AG08395 (cell line): ENCODE measurements at regions not wholly inside any gene's neighbourhood (a gene's known extent, or its start where the extent isn't known, plus 50 kb on each side); places are given as distances from the start of the nearest gene placed in this dataset.

Source experiments
- DNase-seq: peaks from one replicate; pipeline ENCODE4 v3.0.0; 2012; ENCODE audit warnings: mixed read lengths, low spot score

DNA sequence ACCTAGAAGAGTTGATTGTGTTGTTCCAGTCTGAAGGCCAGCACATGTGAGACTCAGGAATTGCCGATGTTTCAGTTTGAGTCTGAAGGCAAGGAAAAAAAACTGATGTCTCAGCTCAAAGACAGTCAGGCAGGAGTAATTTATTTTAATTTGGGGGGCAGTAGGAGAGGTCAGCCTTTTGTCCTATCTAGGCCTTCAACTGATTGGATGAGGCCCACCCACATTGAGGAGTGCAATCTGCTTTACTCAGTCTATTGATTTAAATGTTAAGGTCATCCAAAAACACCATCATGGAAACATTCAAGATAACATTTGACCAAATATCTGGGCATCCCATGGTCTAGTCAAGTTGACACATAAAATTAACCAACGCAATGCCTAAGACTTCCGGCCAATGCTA is 288.9 kb downstream of the CDK5RAP2 start:
- DNase-seq = no peak

DNA sequence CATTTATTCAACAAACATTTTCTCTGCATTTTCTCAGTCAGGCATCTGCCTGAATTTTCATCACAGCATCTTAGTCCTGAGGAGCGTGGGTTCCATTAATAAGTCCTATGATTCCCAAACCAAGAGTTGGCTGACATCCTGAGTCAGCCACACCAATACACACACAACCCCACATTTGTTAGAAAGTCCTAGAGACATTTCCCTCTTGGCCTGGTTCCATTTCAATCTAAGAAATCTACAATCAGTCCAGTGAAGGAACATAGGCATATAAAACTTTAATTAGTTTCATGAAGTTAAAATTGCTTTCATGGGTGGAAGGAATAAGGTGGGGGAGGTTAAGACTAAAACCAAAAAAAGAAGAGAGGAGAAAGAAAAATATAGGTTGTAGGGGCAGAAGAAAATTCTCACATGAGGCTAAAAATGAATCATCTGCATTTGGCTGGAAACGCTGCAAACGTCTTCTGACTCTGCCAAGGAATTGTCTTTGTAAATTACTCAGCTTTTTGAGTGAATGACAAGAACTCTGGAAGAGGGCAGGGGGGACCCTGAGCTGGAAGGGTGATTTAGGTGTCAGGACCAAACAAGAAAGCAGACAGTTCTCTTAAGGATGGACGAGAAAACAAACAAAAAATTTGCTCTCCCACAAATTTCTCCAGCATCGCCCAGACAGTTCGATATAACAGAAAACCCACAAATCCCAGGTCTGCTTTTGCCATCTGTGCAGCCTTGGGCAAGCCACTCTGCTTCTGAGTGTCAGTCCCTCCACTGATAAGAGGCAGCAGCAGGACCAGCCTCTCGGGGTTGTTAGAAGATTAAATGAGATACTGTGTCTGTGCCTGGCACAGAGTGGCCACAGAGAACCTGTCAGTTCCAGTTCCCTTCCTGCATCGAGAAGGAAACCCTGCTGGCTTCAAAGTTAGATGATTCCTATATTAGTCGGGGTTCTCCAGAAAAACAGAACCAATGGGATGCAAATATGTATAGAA is 289.7 kb downstream of the CDK5RAP2 start:
- DNase-seq = no peak

DNA sequence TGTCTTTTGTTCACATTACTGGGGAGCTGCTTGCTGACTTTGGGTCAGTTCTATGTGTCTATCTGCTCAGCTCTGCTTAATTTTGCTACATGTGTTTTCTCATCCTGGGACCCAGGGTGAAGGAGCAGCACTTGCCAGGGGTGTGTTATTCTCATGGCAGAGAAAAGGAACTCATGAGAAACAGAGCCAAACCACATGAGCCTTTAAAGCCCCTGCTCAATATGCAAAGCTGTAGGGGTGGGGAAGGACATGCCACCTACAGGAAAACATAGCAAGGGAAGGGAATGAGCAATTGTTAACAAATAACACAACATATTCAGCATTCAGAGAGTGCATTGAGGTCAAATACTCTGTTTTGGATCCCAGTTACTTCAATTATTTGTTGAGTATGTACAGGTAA is 290.9 kb downstream of the CDK5RAP2 start:
- no peak for DNase-seq

DNA sequence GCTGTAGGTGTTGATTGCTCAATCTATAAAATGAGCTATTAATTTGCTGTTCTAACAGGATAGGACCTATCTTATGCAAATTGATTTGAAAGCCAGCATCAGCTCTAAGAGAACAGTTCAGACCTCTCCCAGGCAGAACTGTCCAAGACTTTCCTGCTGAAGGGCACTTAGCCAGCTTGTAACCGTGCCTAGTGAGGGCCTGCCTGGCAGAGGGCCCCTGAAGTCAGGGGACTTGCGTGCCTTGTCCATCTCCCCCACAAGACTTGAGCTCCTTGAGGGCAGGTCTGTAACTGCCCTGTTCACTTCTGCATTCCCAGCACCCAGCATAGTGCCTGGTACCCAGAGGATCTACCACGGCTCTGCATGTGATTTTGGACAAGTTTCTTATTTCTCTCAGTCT is 293.4 kb downstream of the CDK5RAP2 start:
- DNase-seq = no peak

DNA sequence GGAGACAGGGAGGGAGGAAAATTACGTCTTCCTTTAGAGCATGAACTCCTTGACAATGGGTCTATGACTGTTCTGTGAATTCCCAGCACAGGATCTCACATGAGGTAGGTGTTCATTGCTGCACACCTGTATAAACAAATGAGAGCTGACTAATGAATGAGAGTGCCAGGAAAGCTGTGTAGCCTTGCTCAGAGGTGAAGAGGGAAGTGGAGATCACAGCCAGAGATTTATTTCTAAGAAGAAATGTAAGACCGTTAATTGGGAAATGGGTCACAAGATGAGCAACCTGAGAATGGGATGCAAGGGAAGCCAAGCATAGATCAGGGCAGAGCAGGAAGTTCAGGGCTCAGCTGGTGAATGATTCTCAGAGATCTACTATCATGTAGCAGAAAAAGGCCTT is 295.1 kb downstream of the CDK5RAP2 start:
- DNase-seq = no peak

DNA sequence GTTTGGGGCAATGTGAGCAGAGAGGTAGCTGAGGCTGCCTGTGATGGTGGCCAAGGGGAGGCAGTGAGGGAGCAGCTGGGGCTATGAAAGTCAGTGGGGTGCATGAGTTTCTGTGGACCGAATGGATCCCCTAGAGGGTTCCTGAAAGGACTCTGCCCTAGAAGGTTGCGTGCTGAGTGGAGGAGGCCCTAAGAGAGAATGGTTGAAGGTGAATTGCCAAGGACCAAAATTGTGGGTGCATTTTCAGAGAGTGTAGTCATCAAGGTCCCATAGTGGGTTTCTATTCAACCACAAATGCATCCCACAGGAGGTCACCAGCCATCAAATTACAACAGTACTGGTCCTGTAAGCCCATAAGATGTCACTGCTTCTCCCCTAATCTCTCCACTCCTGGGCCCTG is 298.3 kb downstream of the CDK5RAP2 start:
- no peak for DNase-seq

DNA sequence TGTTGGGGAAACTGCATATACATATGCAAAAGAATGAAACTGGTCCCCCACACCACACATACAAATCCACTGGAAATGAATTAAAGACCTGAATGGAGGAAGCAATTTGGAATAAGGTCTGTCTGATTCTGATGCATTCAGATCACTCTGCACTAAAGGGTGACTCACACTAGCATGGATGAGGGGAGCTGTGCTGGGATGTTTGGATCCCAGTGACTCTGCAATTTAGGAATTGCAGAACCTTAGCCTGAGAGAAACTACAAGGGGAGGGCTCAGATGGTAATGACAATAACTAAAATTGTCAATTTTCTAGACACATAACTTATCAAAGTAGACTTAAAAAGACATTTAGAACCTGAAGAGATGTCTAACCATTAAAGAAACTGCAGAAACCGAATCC is 312.0 kb downstream of the CDK5RAP2 start:
- DNase-seq = no peak

DNA sequence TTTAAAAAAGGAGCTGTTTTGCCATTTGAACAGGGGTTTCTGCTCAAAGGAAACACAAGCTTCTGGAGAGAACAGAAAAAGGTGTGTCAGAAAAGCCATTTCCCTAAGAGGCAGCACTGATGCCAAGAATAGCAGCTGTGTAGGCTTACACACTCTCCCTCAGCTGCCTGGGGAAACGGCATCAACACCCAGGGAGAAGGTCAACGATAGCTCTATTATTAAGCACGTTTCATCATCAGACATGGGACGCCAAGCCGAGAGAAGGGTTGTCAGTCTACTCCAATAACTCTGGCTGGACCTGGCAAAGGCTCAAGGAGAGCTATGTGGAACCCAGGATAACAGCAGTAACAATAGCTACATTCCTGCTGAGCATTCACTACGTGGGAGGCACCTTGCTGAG is 314.2 kb downstream of the CDK5RAP2 start:
- no peak for DNase-seq

DNA sequence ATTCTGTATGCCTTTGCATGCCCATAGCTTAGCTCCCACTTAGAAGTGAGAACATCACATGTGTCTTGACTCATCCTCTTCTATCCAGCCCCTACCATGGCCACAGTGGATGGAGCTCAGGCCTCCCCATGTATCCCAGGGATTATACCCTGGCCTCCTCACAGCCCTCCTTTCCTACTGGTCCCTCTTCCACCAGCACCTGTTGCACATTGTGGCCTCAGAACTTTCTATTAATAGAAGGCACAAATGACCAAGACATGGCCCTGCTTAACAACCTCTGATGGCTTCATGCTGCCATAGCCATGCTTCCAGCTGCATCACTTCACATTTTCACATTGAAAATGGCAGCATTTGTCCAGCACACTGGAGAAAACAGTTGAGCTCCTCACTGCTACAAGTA is 315.4 kb downstream of the CDK5RAP2 start:
- DNase-seq = no peak

DNA sequence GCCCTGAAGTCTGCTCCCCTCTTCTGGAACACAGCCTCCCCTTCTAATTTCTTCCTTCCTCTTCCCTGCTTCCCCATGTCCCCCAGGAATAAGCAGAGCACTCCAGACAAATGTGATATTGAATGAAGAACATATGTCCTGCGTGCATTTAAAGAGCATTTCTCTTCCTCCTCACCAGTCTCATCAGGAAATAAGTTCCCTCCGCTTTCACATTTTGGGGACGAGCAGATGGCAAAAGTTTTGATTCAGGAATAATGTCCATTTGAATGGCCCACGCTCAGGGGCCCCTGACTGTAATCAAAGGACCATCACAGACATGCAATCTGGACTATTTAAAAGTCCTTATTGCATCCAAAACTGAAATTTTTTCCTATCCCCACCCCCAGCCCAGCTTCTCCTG is 316.1 kb downstream of the CDK5RAP2 start:
- no peak for DNase-seq

DNA sequence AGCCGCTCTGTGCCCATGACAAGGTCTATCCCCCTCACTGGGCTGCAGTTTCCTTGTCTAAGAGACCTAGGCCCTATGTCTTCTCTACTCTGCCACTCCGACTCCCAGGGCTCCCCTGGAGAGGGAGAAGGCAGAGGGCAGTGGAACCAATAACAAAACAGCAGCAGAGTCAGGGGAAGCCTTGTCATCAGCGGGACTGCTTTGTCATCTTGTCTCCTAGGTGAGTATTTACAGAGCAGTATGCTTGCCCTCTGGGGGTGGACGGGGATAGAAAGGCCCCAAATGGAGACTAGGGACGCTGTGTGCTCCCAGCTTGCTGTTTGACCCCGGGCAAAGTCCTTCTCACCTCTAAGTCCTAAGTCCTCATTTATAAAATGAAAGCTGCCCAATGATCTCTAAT is 318.5 kb downstream of the CDK5RAP2 start:
- no peak for DNase-seq

DNA sequence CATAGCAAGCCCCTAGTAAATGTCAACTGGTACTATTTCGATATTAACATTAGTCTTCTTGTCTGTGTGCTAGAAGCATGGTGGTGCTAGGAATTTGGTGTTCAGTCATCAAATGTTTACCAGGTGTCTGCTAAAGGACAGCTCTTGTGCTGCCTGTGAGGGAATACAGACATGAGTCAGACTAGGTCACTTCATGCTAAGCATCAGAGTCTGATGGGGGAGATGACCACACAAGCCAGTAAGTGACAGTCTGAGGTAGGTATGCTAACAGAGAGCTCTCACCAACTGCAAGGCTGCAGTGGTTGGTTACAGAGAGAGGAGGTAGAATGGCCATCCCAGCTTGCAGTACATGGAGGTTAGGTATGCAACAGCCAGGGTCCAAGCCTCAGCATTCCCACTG is 320.9 kb downstream of the CDK5RAP2 start:
- no peak for DNase-seq

DNA sequence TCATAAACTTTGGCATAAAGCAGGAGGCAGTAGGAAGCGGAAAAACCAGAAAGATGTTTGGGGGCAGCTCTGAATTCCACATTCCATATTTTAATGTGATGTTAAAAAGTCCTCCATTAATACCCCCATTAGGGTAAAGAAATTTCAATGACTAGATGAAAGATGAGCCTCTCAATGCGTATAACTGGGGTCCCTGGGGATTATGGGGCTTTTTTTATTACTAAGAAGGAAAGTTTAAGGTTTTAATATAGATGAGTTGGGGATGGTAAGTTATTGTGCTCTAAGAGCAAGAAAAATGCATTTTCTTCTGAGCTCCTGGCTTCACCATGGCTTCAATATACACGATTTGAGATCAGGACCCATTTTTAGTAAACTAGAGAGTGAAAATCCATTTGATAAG is 321.9 kb downstream of the CDK5RAP2 start:
- no peak for DNase-seq

DNA sequence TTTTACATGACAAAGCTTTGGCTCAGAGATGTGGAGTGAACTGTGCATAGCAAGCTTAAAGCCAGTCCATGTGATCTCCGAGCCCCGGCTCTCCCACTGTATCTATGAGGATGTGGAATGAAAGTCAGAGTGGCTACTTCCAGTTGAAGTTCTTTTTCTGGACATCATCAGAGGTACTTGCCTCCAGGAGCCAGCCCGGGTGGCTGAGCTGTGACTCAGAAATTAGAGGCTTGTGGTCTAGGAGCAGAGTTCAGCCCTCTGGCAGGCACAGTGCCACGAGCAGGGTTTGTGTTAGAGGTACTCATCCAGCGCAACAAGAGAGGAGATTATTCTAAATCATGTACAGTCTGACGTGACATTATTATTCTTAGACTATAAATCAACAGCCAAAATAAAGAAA is 322.5 kb downstream of the CDK5RAP2 start:
- DNase-seq = no peak

DNA sequence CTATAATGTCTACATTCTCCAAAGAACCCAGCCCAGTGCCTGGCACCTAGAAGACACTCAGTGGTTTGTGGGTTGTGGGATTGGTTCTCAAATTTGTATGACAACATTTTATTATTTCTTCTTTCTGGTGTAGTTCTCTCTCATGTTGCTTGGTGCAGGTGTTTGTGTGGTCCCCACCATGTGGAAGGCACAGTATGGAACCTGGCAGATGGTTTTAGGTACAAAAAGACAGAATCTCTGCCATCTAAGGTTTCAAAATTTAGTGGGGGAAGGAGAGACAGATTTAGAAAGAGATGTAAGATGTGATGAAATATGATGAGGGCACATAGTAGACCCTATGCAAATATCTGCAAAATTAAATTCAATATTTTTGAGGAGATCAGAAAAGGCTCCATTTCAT is 323.8 kb downstream of the CDK5RAP2 start:
- DNase-seq = no peak

DNA sequence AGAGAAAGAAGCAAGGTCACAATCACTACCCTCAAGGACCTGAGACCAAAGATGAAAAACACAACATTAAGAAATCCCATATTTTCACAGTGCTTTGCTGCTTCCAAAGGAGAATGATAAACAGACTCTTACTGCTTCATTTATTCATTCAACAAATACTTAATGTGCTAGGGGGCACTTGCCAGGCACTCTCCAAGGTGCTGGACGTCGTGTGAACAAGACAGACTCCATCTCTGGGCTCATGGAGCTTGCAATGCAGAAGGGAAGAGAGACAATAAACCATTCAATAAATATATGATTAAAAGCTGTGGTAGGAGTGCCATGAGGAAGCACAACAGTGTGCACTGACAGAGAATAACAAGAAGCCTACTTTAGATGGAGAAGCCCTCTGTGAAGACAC is 327.7 kb downstream of the CDK5RAP2 start:
- no peak for DNase-seq

DNA sequence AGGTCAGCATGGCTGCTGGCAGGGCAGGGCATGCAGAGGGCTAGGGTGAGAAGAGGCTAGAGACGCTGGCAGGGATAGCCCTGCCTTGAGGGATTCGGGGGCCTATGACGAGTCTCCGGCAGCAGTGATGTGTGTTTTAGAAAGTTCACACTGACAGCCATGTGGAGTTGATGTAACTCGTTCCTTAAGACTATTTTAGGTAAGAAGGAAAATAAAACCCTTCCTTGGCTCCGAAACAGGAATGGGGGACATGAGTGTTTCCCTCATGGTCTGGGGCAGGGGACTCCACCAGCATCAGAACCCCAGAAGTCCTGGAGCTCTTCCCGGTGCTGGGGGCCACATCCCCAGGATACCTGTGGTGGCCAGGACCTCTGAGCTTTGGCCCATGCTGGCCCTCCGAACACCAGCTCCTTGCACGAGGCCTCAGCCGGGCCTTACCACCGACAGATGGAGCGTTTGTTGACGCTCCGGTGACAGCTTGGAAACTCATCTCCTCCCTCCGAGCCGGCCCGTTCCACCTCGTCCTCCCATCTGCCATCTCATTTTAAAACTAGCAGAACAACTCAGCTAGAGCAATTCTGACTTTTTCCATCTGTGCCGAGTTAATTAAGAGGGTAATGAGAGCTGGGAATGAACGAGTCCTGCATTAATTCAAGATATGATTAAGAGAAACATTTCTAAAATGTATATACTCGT is 337.7 kb downstream of the CDK5RAP2 start:
- no peak for DNase-seq

DNA sequence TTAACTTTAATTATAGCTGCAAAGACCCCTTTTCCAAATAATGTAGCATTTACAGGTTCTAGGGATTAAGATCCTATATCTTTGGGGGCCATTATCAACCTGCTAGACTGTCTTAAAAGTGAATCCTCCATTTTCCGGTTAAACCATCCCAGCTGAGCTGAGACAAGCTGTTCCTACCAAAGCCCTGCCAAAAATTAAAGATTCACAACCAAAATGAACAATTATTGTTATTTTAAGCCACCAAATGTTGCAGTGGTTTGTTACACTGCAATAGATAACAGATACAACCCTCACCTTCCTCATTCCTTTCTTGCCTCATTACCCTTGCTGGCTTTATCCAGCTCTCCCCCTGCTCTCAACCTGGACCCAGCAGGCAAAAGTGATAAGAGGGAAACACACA is 343.4 kb downstream of the CDK5RAP2 start:
- no peak for DNase-seq

DNA sequence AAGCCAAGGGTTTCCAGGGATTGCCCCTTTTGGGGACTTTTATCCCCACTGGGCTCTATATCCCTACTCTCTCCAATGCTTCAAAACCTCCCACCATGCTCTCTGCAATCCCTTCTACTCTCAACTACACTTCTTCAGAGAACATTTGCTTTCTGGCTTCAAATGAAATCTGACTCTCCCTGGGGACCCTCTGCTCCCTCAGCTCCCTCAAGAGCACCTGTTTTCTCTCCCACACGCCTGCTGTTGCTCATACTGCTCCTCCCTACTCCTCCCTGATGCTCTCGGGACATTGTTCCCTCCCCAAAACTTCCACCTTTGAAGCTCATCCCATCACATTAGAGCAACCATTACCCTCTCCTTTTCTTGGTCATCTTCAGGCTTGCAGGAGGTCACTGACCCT is 344.9 kb downstream of the CDK5RAP2 start:
- no peak for DNase-seq

DNA sequence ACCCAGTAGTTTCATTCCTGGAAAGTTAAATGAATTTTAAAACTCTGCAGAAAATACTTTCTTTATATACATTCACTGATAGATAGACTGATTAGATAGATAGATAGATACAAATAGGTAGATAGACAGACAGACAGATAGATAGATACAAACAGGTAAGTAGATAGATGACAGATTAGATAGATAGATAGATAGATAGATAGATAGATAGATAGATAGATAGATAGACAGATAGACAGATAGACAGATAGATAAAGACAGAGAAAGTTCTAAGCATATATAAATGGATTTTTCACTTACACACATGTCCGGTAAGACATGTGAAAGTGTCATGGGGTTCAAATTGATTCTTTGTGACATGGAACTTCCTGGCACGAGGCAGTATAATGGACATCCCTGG is 349.7 kb downstream of the CDK5RAP2 start:
- DNase-seq = no peak

DNA sequence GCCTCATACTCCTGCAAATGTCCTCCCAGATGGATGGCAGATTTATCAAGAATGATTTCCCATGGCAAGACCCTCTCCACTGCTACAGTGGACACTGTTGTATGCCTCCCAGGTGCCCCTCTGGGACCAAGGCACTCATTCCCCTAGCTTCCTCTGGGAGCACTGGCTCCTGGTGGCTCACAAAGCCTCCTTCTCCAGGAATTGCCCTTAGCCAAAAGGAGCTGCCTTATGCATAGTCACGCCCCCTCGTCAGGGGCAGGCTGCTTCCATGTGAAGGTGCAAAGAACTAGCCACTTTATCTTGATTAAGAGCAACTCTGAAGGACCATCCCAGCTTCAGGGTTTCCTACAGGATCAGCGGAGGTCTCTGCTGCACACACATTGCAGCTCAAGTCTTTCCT is 358.1 kb downstream of the CDK5RAP2 start:
- no peak for DNase-seq

DNA sequence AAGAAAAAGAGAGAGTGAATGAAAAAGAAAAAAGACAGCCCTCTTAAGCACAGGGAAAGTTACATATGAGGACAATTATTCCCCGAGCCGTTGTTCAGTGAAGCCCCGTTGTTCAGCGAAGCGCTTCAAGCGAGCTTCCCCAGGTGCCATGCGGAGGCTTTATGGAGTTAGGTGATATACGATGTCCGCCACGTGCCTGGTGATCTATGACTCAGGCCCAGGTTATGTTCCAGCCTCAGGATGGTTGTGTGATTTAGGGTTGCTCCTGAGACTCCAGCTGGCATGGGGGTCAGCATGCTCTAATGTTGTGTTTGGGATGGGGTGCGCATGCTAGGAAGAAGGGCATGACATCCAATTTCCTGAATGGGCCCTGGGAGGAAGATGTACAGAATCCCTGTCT is 365.6 kb downstream of the CDK5RAP2 start:
- DNase-seq = no peak

DNA sequence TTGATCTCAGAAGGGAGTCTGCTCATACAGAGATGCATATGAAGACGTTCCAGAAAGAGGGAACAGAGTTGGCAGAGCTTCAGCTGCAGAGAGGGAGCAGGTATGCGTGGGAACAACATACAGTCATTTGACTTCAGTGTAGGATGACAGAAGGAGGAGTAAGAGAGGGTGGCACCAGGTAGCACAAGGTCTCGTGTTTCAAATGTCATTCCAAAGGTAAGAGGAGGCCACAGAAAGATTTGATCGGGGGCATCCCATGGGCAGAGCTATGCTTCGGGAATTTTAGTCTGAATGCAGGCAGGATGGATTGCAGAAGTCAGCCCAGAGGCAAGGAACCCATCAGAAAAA is 367.1 kb downstream of the CDK5RAP2 start:
- DNase-seq = no peak
